ENCODE measurements at regions not wholly inside any gene's neighbourhood (a gene's known extent, or its start where the extent isn't known, plus 50 kb on each side); places are given as distances from the start of the nearest gene placed in this dataset.

GRCh38 chr3:76866729-76867408 lies 173.0 kb upstream of the ROBO2 start:
- TF ChIP-seq, protein P1, sequence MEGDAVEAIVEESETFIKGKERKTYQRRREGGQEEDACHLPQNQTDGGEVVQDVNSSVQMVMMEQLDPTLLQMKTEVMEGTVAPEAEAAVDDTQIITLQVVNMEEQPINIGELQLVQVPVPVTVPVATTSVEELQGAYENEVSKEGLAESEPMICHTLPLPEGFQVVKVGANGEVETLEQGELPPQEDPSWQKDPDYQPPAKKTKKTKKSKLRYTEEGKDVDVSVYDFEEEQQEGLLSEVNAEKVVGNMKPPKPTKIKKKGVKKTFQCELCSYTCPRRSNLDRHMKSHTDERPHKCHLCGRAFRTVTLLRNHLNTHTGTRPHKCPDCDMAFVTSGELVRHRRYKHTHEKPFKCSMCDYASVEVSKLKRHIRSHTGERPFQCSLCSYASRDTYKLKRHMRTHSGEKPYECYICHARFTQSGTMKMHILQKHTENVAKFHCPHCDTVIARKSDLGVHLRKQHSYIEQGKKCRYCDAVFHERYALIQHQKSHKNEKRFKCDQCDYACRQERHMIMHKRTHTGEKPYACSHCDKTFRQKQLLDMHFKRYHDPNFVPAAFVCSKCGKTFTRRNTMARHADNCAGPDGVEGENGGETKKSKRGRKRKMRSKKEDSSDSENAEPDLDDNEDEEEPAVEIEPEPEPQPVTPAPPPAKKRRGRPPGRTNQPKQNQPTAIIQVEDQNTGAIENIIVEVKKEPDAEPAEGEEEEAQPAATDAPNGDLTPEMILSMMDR (IDR thresholded peaks at IDR 0.05): no peak
- Mint-ChIP-seq H3K27me3 (ENCODE audit: insufficient read depth) (no peaks in the 10 kb centered on the region), H3K9me3 (peaks cover 49% of the 10 kb centered on the region), H3K36me3 (ENCODE audit: low read depth) (peaks cover 11% of the 10 kb centered on the region; the same call in 1 of the 2 replicates), H3K4me3 (no peak overlapping the region), H3K4me1 (ENCODE audit: low read depth) (no peaks in the 10 kb centered on the region), H3K27ac (no peak overlapping the region)
- DNase-seq: no peak

DNA sequence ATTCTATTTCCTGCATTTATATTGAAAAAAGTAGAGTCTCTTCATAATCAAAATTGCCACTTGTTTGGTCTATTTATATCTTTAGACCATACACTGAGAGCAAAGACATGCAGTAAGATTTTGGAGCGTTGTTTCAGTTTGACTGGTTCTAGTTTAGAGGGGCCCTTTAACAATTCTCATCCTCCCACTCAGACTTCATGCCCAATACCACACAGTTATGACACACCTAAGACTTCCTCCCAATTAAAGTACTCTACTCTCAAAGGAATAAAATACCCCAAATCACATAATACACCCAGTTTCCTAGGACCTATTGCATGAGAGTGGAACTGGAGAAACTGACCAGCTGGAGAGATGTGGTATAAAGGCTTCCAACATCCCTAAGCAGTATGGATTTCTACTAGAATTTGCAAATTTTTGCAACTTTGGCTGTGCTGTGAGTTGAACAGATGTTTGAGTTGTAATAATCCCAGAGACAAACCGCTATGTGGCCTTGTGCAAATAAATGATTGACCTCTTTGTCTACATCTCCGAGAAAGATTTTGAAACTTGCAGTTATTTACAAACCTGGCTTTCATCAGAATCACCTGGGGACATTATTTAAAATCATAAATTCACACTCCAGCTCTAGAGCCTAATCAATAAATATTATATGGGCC lies 170.0 kb upstream of the ROBO2 start:
- no peak for DNase-seq
- no peak overlapping the region for H3K4me3 Mint-ChIP-seq
- no peaks in the 10 kb centered on the region for H3K27me3 Mint-ChIP-seq (ENCODE audit: insufficient read depth)
- no peaks in the 10 kb centered on the region for H3K4me1 Mint-ChIP-seq (ENCODE audit: low read depth)
- TF ChIP-seq, protein P1 (IDR thresholded peaks at IDR 0.05): no peak
- no peak overlapping the region for H3K27ac Mint-ChIP-seq
- H3K36me3 Mint-ChIP-seq (ENCODE audit: low read depth): peaks cover 11% of the 10 kb centered on the region; the same call in 1 of the 2 replicates
- H3K9me3 Mint-ChIP-seq: peaks cover 53% of the 10 kb centered on the region

DNA sequence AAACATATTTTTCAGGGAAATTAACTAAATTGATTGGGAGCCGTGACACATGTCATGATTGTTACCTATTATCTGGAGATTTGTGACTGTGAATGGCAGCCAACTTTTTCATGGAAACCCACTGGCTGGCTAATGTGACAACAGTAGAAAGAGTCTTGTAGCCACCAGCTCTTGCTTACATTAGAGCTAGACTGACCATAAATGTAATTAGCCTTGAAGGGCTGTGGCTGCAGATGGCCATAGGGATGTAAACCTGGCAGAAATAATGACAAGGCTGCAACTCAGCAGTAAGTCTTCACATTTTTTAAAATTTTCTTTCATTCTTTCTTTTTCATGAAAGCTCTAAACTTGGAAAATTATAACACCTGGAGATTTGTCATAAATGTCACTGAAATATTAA lies 168.2 kb upstream of the ROBO2 start:
- DNase-seq: no peak
- TF ChIP-seq, protein P1 (IDR thresholded peaks at IDR 0.05): no peak

GRCh38 chr3:76872999-76873398 lies 166.9 kb upstream of the ROBO2 start:
- Mint-ChIP-seq H3K4me3 (no peak overlapping the region), H3K27ac (no peak overlapping the region), H3K27me3 (ENCODE audit: insufficient read depth) (no peaks in the 10 kb centered on the region; the same call in 1 of the 2 replicates), H3K36me3 (ENCODE audit: low read depth) (peaks cover 11% of the 10 kb centered on the region; the same call in 1 of the 2 replicates), H3K9me3 (peaks cover 62% of the 10 kb centered on the region), H3K4me1 (ENCODE audit: low read depth) (no peaks in the 10 kb centered on the region)
- TF ChIP-seq, protein P1 (IDR thresholded peaks at IDR 0.05): no peak
- no peak for DNase-seq

More for the DNA sequence above, 168.2 kb upstream of the ROBO2 start:
- Mint-ChIP-seq H3K27ac (no peak overlapping the region), H3K36me3 (ENCODE audit: low read depth) (peaks cover 11% of the 10 kb centered on the region; the same call in 1 of the 2 replicates), H3K4me3 (no peak overlapping the region), H3K27me3 (ENCODE audit: insufficient read depth) (no peaks in the 10 kb centered on the region), H3K4me1 (ENCODE audit: low read depth) (no peaks in the 10 kb centered on the region), H3K9me3 (peaks cover 60% of the 10 kb centered on the region)

- Mint-ChIP-seq H3K4me3 (no peak overlapping the region), H3K27me3 (ENCODE audit: insufficient read depth) (no peaks in the 10 kb centered on the region; the same call in 1 of the 2 replicates), H3K36me3 (ENCODE audit: low read depth) (peaks cover 11% of the 10 kb centered on the region; the same call in 1 of the 2 replicates), H3K9me3 (peaks cover 56% of the 10 kb centered on the region), H3K4me1 (ENCODE audit: low read depth) (no peaks in the 10 kb centered on the region), H3K27ac (no peak overlapping the region)
- TF ChIP-seq, protein P1 (IDR thresholded peaks at IDR 0.05): no peak
- DNase-seq: no peak
Measured at GRCh38 chr3:76873532-76874242, 166.2 kb upstream of the ROBO2 start.

Data from HFFc6 (cell line).